Glomerular visceral epithelial cell (primary cell): ENCODE measurements at regions not wholly inside any gene's neighbourhood (a gene's known extent, or its start where the extent isn't known, plus 50 kb on each side); places are given as distances from the start of the nearest gene placed in this dataset.
A peak's percentile ranks its signal among the peaks of the same experiment; 100 is the strongest.
"Not testable (repeated sequence)": the region's sequence is repeated elsewhere in the genome, so short reads cannot be mapped to it uniquely, and the experiment has no call there.

Experiments used
- DNase-seq: peaks from one replicate; pipeline ENCODE4 v3.0.0-alpha.2; 2016; ENCODE audit errors: extremely low spot score

DNA sequence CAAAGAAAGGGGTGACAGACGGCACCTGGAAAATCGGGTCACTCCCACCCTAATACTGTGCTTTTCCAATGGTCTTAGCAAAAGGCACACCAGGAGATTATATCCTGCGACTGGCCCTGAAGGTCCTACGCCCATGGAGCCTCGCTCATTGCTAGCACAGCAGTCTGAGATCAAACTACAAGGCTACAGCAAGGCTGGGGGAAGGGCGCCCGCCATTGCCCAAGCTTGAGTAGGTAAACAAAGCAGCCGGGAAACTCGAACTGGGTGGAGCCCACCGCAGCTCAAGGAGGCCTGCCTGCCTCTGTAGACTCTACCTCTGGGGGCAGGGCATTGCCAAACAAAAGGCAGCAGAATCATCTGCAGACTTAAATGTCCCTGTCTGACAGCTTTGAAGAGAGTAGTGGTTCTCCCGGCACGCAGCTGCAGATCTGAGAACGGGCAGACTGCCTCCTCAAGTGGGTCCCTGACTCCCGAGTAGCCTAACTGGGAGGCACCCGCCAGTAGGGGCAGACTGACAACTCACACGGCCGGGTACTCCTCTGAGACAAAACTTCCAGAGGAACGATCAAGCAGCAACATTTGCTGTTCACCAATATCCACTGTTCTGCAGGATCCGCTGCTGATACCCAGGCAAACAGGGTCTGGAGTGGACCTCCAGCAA is 406.0 kb downstream of the TFAP2B start:
- DNase-seq, result not testable (repeated sequence)

DNA sequence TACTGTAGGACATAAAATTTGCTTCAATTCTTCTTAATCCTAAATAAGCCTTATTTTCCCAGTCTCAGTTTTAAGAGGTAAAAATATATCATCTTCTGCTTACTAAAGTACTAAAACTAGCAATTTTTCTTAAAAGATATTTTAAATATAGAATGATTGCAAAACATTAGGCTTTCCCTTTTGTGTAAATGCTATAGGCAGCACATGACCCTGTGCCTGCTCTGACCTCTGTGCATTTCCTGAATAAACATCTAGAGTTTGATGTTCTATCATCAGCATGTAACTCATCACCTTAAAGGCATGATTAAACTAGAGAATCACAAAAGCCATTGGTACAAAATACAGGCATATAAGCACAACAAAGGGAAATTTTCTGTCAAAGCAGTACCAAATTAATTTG is 422.7 kb downstream of the TFAP2B start:
- DNase-seq, result no peak

DNA sequence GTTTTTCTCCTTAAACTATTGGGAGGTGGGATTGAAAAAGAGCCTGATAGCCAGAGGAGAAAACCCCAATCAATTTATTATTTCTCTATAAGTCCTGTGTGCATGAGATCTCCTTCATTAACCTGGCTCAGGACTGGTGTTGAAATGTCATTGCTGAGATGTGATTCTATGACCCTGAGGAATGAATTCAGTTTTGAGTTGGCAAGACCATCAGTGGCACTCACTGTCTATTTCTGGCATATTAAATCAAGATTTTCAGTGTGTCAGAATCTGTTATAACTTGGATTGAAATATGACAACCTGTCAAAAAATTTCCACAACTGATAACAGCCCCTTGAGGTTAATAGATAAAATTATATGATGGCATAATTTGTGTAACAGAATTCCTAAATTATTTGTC is 431.1 kb downstream of the TFAP2B start:
- DNase-seq, result no peak

DNA sequence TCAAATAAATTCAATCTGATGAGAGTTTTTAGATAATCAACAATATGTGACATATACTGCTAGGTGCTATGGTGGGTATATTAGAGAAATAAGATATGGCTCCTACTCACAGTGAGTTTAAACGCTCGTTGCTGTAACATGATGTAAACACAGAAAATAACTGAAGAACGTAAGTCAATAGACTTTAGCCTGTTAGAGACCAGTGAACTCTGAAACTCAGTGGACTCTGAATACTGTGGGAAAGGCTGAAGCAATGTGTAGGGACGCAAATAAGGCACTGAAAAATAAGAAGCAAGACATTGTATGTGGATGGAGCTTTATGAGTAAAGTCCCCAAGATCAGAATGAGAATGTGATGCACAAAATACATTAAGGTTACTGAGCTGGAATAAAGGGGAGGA is 431.6 kb downstream of the TFAP2B start:
- DNase-seq, result no peak

DNA sequence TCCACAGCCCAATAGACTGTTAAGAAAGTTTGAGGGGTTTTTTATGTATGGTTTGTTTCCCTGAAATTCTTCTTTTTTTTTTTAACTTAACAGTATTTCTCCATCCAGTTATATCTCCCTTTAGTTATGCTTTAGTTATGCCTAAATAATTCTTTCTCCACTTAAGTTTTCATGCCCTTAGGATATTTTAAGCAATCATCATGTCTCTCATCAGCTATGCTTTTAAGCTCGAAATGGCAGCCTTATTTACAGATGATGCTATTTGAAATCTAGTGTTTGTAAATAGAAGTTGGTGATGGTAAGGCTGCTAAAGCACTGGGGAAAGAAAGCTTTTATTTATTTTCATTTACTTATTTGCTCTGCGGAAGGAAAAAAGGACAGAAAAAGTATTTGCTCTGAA is 439.3 kb downstream of the TFAP2B start:
- DNase-seq, result no peak

DNA sequence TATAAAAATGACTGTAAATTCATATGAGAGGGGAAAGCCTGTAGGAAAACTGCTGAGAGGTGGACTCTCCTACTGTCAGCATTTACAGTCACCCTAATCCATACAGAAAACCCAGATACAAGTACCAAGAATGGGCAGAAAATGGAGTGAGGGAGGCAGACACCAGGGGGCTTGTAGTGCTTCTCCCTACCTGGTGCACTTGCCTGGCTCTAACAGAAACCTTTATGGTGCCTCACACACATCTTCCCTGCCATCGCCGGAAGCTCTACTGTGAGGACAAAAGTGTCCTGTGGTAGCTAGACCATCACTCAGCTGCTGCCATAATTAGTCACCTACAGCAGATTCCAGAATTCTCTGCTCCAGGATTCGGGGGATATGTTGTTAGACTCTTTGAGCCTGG is 441.3 kb downstream of the TFAP2B start:
- no peak for DNase-seq

- DNase-seq, result no peak
Measured at GRCh38 chr6:51261691-51262090, 443.0 kb downstream of the TFAP2B start.

DNA sequence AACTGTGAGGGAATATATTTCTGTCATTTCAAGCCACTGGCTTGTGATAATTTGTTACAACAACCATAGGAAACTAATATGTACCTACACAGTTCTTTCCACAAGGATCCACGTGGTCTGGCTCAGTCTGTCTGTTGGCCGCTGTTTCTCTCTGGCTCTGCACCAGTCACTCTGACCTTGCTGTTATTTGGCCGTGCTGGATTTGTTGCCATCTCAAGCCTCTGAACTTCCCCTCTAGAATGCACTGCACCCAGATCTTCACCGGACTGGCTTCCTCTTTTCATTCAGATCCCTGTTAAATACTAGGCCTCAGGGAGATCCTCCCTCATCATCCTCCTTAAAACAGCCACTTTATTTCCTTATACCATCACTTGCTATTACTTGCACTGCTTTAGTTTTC is 446.8 kb downstream of the TFAP2B start:
- no peak for DNase-seq

- no peak for DNase-seq
Measured at GRCh38 chr6:51266604-51267003, 447.9 kb downstream of the TFAP2B start.

- DNase-seq, result no peak
Measured at GRCh38 chr6:51268666-51269065, 450.0 kb downstream of the TFAP2B start.

- no peak for DNase-seq
Measured at GRCh38 chr6:51269876-51270275, 451.2 kb downstream of the TFAP2B start.

DNA sequence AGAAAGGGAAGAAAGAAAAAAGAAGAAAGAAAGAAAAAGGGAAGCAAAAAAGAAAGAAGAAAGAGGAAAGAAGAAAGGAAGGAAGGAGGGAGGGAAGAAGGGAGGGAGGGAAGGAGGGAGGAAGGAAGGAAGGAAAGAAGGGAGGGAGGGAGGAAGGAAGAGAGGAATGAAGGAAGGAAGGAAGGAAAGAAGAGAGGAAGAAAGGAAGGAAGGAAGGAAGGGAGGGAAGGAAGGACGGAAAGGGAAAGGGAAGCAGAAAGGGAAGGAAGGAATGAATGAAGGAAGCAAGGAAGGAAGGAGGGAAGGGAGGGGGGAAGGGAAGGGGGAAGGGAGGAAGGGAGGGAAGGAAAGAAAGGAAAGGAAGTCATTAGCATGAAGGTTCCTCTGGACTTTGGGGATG is 452.9 kb downstream of the TFAP2B start:
- no peak for DNase-seq

GRCh38 chr6:51273228-51273961 is 454.7 kb downstream of the TFAP2B start:
- no peak for DNase-seq

- DNase-seq, result no peak
Measured at GRCh38 chr6:51277474-51277873, 458.8 kb downstream of the TFAP2B start.

- DNase-seq, result no peak
Measured at GRCh38 chr6:51282026-51282425, 463.4 kb downstream of the TFAP2B start.

- no peak for DNase-seq
Measured at GRCh38 chr6:51283723-51284355, 465.2 kb downstream of the TFAP2B start.

- no peak for DNase-seq
Measured at GRCh38 chr6:51285876-51286275, 467.2 kb downstream of the TFAP2B start.

DNA sequence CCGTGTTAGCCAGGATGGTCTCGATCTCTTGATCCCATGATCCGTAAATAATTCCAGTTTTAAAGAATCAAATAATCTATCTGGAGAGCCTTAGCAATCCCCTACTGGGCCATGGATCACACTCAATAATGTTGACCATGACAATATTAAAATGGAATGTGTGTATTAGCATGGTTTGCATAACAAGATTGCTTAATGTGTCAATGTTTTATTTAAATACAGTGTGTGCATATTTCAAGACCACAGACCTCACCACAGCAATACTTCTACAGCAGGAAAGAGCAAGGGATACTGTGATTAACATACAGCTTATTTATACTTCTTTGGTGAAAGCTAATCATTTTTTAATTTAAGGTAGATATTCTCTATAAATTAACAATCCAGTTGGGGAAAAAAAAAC is 470.4 kb downstream of the TFAP2B start:
- peak; percentile 2 for DNase-seq

GRCh38 chr6:51292659-51293058 is 474.0 kb downstream of the TFAP2B start:
- DNase-seq, result peak; percentile 51

- no peak for DNase-seq
Measured at GRCh38 chr6:51299621-51300380, 481.1 kb downstream of the TFAP2B start.

DNA sequence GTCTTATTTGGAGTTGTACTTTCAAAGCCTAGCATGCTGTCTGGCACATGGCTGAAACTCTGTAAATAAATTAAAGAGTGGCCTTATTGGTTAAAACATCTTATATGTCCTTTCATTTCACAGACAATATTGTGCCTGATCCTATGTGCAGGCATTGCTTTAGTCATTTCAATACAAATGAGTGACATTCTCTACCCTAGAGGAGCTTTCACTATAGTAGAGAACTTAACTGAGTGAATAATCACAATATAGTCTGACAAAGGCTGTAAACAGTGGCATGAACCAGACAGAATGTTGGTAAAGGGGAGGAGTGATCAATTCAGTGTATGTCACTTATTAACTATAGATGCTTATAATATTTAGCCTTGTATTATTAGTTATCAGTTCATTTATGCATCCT is 481.8 kb downstream of the TFAP2B start:
- DNase-seq, result no peak

DNA sequence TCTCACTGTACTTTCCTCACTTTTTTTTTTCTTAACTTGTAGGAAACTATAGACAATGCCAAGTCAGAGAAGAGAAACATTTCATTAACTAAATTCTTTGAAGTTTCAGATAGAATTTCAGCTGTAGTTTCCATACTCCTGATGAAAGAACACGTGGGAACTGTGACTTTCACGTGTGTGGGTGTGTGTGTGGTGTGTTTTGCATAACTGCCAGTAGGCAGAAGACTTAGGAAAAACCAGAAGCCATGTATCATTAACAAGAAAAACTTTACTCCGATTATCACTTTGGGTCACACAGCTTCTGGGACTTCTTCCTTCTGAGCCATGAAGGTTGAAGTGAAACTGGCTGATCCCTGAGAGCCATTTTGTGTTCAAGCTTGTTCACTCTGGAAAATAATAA is 483.3 kb downstream of the TFAP2B start:
- DNase-seq, result no peak
